Neural cell (in vitro differentiated cells): ENCODE measurements at regions not wholly inside any gene's neighbourhood (a gene's known extent, or its start where the extent isn't known, plus 50 kb on each side); places are given as distances from the start of the nearest gene placed in this dataset.

Experiments used
- SMC3 ChIP-seq: fragments of 450-650 bp; conservative IDR thresholded peaks from 2 replicates; pipeline ENCODE4 v1.6.1; 2014; ENCODE audit warnings: antibody characterized with exemption, mild to moderate bottlenecking, moderate library complexity; ENCODE audit not compliant: poor library complexity
- TF ChIP-seq, protein P1 (sequence below): fragments of 450-650 bp; IDR thresholded peaks from 2 replicates; pipeline ENCODE4 v1.5.1; 2014; ENCODE audit warnings: antibody characterized with exemption, mild to moderate bottlenecking, moderate library complexity; ENCODE audit not compliant: poor library complexity, severe bottlenecking
- TF ChIP-seq, protein P2 (sequence below): IDR thresholded peaks from 2 replicates; pipeline ENCODE4 v1.6.1; 2012; ENCODE audit warnings: borderline replicate concordance

DNA sequence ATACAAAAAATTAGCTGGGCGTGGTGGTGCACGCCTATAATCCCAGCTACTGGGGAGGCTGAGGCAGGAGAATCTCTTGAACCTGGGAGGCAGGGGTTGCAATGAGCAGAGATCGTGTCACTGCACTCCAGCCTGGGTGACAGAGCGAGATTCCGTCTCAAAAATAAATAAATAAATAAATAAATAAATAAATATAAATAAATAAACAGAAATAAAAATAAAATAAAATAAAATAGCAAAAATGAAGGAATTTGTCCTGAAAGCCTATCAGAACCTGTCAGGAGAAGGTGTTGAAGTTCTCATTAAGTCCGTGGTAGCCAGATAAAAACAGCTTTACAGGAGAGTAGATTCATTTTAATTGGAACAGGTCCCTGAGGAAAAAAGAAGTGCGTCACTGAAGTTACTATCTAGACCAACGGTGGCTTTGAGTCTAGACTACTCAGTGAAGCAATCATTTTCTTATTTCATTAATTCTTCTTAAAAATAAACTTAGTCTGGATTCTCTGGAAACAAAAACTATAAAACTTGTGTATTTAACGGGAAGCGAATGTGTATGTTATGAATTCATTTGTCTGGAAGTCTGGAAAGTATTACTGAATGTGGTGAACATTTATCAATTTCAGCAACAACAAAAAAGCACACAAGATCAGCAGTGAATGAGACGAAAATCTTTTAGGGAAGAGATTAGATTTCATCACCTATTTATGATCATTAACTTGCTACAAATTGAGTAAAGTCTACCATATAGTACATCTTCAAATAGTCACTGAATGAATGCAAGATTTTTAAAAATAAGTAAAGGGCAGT, 248.5 kb upstream of the PDE3A start:
- TF ChIP-seq, protein P1, sequence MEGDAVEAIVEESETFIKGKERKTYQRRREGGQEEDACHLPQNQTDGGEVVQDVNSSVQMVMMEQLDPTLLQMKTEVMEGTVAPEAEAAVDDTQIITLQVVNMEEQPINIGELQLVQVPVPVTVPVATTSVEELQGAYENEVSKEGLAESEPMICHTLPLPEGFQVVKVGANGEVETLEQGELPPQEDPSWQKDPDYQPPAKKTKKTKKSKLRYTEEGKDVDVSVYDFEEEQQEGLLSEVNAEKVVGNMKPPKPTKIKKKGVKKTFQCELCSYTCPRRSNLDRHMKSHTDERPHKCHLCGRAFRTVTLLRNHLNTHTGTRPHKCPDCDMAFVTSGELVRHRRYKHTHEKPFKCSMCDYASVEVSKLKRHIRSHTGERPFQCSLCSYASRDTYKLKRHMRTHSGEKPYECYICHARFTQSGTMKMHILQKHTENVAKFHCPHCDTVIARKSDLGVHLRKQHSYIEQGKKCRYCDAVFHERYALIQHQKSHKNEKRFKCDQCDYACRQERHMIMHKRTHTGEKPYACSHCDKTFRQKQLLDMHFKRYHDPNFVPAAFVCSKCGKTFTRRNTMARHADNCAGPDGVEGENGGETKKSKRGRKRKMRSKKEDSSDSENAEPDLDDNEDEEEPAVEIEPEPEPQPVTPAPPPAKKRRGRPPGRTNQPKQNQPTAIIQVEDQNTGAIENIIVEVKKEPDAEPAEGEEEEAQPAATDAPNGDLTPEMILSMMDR = no peak
- no peak for TF ChIP-seq SMC3
- TF ChIP-seq, protein P2, sequence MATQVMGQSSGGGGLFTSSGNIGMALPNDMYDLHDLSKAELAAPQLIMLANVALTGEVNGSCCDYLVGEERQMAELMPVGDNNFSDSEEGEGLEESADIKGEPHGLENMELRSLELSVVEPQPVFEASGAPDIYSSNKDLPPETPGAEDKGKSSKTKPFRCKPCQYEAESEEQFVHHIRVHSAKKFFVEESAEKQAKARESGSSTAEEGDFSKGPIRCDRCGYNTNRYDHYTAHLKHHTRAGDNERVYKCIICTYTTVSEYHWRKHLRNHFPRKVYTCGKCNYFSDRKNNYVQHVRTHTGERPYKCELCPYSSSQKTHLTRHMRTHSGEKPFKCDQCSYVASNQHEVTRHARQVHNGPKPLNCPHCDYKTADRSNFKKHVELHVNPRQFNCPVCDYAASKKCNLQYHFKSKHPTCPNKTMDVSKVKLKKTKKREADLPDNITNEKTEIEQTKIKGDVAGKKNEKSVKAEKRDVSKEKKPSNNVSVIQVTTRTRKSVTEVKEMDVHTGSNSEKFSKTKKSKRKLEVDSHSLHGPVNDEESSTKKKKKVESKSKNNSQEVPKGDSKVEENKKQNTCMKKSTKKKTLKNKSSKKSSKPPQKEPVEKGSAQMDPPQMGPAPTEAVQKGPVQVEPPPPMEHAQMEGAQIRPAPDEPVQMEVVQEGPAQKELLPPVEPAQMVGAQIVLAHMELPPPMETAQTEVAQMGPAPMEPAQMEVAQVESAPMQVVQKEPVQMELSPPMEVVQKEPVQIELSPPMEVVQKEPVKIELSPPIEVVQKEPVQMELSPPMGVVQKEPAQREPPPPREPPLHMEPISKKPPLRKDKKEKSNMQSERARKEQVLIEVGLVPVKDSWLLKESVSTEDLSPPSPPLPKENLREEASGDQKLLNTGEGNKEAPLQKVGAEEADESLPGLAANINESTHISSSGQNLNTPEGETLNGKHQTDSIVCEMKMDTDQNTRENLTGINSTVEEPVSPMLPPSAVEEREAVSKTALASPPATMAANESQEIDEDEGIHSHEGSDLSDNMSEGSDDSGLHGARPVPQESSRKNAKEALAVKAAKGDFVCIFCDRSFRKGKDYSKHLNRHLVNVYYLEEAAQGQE = no peak
